HuH-7.5 (cell line): ENCODE measurements at regions not wholly inside any gene's neighbourhood (a gene's known extent, or its start where the extent isn't known, plus 50 kb on each side); places are given as distances from the start of the nearest gene placed in this dataset.
"Not testable (repeated sequence)": the region's sequence is repeated elsewhere in the genome, so short reads cannot be mapped to it uniquely, and the experiment has no call there.

Source experiments
- DNase-seq: peaks from one replicate; pipeline ENCODE4 v3.0.0; 2011; ENCODE audit warnings: low spot score

DNA sequence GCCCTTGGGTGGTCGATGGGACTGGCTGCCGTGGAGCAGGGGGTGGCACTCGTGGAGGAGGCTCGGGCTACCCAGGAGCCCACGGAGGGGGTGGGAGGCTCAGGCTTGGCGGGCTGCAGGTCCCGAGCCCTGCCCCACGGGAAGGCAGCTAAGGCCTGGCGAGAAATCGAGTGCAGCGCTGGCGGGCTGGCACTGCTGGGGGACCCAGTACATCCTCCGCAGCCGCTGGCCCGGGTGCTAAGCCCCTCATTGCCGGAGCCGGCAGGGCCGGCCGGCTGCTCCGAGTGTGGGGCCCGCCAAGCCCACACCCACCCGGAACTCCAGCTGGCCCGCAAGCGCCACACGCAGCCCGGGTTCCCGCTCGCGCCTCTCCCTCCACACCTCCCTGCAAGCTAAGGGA, 435.6 kb downstream of the RWDD3 start:
- not testable (repeated sequence) for DNase-seq

DNA sequence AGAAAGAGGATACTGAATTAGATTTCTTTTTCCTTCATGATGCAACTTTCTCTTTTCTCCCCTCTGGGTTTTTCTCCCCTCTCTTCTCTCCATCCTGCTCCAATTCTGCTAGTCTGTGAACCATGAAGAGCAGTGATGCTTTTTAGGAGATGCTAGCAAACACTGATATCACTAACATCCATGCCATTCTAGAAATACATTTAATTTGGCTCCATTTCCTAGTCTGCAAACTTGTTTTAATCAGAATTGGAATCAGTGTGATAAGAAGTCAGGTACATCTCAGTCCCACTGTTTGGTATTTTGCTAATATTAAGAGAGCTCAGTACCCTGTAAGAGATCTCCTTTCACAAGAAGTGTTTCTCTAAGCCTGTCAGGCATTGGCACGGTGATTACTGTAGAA, 437.1 kb downstream of the RWDD3 start:
- DNase-seq: no peak

DNA sequence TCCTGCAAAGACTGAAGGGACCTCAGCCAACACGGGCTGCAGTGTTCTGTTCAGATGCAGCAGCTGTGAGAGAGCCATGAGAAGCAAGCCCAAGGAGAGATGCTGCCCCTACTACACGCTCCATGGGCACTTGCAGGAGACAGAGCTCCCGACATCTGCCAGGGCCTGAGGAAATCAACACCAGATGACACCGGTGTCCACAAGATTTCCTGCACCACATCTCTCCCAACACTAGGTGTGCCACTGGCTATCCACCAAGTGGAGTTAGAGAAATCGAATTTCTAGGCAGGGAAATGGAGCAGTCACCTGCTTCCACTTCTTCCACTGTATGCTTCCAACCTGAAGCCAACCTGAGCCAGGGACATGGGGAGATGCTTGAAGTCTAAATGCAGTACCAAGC, 445.3 kb downstream of the RWDD3 start:
- no peak for DNase-seq

DNA sequence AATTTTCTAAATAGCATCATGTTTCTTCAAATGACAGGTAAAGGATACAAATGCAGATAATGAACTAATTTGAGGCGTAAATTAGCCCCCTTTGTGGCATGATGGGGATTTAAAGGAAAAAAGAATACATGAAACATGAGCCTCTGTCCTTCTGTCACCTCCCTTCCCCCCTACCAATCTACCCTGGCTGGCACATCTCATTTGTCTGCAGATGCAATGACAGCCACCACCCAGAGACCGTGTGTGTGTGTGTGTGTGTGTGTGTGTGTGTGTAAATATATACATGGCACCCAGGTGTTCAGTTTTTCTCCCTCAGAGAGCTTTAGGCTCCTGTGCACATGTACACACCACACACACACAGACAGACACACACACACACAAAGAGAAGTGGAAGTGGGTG, 451.1 kb downstream of the RWDD3 start:
- DNase-seq: no peak

DNA sequence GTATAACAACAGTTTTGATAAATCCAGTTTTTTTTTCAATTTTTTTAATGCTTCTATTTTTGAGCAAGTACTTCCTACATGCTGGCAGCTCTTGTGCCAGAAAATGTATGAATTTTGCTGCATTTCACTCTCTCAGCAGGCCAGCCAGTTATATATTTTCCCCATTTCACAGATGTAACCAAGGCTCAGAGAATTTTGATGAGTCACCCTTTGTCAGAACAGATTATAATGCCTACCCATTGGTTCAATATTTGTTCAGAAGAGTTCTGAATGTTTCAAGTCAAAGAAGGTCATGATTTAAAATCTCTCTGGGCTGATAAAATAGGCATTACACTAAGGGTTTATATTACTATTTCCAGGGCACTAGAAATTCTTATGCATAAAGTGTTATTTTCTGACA, 452.2 kb downstream of the RWDD3 start:
- no peak for DNase-seq

DNA sequence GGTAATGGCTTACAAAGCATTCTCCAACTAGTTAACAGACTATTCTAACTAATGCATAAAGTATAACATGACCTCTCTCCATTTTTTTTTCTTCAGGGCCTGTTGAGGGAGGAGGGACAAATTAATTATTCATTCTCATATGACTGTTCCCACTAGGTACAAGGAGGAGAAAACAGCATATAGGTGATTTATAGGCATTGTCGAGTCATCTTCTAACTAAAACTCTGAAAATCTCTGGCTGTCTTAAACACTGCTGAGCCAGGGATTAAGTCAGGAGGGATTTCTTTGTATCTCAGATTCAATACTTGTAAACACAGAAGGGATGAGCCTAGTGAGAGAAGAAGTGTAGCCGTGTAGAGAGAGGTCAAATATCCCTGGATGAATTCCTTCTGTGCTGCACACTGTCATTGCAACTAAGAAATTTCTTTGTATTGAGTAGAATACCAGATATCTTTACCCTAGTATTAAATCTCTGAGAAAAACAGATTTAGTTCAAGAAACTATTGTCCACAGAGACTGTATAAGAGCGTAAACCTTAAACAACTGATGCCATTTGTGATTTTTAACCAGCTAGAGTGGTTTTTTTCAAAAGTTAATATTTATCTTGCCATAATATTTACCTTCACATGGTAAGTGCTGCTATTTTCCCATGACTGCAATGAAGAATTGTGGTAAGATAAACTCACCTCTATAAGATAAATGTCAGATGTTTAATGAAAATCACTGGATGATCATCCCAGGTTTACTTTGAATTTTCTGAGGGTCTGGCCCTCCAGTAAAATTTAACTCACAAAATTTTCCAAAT, 465.3 kb downstream of the RWDD3 start:
- DNase-seq: no peak

DNA sequence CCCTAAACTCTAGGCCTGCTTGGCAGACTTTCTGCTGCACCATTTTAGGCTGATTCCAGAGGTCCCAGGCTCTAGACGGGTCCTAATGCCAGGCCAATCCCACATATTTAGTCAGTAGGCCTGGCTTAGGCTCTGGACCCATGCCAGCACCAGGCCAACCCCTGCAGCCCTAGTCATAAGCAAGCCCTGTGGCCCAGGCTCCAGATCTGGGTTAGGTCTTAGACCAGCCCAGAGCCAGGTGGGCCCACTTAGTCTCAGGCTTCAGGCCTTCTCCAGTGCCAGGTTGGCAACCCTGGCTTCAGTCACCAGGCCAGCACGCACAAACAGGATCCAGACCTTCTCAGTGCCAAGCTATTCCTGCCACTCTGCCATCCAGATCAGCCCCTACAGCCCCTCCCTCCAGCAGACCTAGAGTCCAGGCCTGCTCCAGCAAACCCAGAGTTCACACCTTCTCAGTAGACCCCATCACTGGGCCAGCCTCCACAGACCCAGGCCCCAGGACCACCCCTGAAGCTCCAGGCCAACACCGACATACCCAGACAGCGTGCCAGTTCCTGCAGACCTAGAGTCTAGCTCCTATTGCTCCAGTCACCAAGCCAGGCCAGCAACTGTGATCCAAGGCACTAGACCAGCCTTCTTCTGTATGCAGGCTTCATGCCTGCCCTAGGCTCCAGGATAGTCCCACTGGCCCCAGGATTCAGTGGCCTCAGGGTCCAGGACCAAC, 467.6 kb downstream of the RWDD3 start:
- DNase-seq: no peak

DNA sequence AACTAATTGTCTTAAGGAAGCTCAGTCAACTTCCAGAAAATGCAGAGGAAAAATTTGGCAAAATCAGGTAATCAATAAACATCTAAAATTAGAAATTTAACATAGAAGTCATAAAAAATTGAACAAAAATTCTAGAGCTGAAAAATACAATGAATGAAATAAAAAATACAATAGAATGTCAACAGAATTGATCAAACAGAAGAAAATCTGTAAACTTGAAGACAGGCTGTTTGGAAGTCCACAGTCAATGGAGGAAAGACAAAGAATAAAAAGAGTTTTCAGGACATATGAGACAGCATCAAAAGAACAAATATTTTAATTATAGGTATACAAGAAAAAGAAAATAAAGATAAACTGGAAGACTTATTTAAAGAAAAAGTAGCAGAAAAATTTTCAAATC, 469.0 kb downstream of the RWDD3 start:
- no peak for DNase-seq

DNA sequence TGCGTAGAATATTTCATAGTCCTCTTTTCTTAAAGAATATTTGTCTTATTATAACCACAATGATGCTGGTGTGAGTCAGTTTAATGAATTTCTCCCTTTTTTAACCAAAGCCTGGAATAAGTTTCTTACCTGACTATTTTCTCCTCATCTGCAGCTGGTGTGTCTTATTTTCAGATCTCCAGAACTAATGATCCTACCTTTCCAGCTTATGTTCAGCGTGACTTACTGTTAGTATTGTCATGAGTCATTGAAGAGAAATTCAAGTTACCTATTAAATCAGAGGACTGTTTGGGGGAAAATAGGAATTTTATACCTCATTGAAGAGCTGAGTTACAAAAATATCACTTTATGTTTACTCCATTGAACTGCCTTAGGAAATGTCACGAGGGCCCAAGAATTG, 482.1 kb downstream of the RWDD3 start:
- DNase-seq: no peak

DNA sequence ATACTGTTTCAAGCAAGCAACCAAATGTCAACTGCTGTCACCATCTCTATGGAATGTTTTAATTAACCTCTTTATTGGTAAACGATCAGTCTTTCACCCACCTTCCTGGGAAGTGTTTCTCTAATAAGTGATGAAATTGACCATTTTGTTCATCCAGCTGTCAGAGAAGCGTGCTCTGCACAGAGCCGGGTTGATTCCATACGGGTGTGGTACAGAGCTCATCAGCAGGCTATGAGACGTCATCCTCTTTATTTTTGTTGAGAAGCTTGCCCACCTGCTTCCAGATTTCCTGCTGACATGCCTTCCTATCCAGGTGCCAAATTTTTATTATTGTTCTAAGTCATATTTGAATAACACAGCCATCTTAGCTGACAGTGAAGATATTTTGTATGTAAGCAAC, 482.5 kb downstream of the RWDD3 start:
- DNase-seq: no peak

DNA sequence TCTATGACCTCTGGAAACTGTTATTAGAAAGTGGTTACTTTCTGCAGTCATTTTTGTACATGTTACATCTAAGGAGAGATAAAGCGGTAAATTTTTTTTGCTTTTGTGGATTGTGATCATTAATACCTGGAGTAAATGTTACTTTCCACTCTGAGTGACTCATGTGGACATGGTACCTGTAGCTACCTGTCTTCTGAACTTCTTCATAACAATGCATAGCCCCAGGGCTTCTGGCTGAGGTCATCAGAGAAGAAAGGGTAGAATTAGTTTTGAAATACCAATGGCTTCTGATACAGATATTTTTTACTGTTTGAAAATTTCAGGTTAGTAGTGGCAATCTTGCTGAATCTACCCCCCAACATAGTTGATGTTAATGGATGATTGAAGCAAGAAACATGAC, 489.3 kb downstream of the RWDD3 start:
- DNase-seq: no peak

DNA sequence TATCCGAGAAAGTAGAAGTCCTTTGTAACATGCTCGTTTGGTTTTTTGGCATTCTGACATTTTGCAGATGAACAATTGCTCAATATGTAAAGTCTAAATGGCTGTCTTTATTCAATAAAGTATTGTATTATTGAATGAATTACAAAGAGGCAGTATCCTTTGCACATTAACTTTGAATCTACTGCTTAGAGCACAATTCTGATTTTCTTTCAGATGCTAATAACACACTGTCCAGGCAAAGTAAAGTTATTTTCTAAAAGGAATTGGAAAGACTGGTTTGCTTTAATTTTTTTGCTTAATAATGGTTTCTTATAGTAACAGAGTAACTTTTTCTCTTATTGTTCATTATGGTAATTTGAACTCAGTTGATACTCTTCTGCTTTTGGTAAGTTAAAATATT, 494.8 kb downstream of the RWDD3 start:
- no peak for DNase-seq

DNA sequence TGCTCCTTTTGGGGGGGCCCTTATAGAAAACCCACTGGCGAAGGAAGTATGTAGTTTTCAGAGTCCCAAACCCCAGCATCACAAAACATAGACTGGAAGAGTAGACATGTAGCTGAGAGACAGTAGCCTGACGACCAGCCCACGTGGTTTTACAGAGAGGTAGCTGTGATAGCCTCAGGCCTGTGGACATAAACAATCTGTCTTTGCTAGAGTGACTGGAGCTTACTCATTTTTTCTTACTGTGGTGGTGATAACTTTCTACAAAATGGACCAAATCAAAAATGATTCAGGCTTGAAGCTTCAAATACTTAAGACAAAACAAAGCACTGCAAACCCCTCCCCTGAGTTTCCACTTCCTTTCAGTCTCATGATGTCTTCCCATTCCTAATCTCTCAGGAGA, 497.0 kb downstream of the RWDD3 start:
- DNase-seq: no peak

DNA sequence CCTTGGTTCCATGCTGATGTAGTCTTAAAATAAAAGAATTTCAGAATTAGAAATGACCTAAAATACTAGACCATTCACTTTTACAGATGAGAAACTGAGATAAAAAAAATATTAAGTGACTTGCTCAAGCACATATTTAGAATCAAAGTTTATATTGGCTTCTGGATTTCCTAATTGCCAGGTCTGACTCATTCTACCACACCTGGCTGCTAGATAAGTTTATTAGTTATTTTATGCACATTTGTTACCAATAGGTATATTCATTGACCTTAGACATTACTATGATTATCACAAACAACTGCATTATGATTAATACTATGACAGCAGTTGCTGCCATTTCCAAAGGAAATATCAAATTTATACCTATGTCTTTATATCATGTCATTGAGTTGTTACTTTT, 497.5 kb downstream of the RWDD3 start:
- DNase-seq: no peak

DNA sequence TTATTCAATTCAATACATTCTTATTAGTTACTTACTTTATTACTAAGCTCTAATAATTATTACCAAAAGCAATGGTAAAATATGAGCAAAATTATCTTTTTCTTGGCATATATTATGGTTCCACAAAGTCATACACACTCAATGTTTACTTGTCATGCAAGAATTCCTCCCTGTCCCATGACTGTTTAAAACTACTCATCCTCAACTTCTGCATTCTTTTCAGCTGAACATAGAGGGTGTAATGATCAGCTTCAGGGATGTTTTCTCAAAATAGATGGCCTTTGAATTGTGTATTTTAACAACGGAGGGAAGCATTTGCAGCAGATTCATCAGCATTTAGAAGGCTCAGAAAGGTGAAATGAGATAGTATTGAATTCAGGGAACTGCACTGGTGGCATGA, 499.0 kb downstream of the RWDD3 start:
- DNase-seq: no peak

DNA sequence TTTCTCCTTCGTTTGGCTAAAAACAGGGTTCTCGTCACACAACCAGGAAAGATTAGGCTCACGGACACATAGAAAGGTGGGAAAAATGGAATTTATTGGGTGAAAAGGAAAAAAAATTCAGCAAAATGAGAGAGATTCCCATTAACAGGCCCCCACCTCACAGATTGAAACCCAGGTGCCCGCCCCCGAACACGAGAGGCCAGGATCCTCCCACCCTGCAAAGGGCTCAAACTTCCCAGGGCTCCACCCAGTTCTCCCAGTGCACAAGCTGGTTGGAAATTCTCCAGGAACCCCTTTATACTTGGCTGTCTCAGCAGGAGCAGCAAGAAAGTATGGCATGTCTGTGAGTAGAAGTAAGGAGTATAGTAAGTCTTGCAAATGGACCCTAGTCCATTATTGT, 499.7 kb downstream of the RWDD3 start:
- no peak for DNase-seq

DNA sequence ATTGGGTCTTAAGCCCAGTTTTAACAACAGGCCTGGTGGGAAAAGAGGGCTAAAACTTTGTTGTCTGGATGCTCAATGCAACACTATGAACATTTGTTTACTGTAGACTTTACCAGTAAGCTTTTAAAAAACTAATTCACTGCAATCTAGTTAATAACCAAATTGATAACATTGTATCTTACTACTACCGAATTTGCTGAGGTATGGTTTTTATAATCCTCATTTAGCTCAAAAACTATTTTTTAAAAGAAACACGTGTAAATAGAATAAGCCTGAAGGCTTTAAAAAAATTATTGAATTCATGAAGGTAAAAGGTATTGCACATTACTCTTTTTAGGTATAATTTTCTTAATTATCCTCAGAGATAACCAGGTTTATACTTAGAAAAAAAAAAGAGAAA, 500.6 kb downstream of the RWDD3 start:
- DNase-seq: no peak

DNA sequence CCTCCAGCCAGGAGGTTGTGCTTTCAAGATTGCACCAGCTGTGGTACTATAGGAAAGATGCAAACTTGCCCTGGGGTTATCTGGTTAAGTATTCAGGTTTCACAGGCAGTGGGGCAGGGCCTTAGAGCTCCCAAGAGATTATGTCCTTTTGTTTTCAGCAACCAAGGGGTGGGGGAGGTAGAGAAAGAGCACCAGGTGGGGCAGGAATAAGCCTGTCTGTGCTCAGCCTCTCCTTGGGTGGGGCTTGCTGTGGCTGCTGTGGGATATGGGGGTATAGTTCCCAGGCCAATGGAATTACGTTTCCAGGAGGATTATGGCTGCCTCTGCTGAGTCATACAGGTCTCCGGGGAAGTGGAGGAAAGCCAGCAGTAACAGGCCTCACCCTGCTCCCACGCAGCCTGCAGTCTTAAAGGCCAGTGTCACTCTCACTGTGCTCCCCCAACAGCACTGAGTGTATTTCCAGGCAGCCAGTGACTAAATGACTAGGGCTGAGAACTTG, 508.6 kb downstream of the RWDD3 start:
- no peak for DNase-seq

DNA sequence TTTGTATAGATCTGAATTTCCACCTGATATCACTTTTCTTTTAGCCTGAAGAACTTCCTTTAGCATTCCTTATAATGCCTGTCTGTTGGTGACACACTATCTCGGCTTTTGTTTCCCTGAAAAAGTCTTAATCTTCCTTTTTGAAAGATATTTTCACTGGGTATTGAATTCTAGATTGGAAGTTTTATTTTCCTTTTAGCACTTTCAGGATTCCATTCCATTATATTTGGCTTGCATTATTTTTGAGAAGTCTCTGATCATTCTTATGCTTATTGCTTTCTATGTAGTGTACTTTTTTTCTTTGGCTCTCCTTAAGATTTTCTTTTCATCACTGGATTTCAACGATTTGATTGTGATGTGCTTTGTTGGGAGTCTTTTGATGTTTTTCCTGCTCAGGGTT, 510.7 kb downstream of the RWDD3 start:
- DNase-seq: no peak

DNA sequence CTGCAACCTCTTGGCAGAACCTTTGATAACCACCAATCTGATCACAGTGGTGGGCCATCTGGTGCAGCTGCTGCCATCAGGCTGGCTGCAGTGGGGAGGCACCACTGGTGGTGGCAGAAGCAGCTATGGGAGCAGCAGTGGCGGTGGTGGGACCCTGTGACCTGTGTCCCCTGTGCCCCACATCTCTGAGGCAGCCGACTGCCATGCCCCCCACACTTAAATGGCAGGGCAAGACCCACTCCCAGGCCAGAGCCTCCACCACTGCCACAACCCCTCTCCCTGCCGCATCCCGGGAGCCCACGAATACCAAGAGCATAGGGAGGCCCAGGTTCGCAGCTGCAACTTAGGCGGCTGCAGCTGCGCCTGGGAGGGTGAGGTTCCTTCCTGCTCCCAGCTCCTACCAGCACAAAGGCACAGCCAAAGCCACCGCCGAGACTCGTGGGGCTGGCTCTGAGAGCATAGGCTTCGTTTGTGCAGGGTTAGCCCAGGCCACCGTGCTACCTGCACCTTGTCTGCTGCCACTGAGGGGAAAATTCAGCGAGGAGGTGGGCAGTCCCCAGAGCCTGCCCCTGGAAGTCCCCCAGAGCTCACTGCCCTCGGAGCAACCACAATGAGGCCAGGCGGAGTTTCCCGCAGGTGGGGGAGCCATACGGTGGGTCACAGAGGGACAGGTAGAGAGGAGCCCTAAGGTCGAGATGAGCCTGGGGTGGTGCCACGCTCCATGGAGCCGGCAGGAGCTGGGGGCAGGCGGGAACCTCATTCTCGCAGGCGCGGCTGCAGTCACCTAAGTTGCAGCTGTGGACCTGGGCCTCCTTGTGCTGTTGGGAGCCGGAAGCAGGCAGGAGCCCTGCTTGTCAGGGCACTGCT, 518.7 kb downstream of the RWDD3 start:
- DNase-seq: no peak

DNA sequence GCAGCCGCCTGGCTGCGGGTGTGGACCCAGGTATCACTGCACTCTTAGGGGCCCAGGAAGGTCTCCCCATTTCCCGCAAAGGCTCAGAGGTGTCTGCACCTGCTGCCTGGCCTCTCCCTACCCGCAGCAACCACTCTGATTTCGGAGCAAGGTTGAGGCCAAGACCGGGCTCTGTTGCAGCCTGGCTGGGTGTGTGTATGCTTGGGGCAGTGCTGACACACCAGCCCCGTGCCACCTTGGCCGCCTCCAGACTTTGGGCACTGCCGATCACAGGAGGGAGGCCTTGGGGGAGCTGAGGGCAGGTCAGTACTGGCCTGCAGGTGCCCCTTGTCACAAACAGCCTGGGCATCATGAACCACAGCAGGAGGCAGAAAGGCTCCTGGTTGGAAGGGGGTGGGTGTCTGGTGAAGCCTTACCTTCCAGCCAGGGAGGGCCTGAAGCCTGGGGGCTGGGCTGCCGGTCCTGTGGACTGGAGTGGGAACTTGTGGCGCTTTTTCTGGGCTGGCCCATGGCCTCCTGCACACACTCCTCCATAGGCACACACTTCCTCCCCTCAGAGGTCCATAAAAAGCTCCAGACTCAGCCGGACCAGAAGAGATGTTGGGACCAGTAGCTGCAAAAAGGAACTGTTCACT, 519.5 kb downstream of the RWDD3 start:
- no peak for DNase-seq

DNA sequence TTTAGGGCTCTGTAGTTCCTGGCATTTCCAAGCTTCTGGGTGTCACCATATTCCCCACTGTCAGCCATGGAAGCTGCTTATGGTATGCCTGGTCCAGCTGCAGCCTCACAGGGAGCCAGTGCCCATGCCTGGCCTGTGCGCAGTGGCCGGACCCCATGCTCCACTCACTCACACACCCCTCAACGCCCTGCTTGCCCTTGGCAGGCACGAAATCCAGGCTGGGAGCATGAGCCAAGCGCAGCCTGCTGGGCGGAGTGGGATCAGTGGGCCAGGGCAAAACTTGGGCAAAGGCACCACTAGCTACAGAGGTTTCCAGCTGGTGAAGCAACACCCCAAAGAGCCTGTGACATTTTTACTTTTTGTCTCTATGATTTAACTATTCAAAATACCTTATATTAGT, 520.4 kb downstream of the RWDD3 start:
- no peak for DNase-seq
